GM21619 (cell line): ENCODE measurements at regions not wholly inside any gene's neighbourhood (a gene's known extent, or its start where the extent isn't known, plus 50 kb on each side); places are given as distances from the start of the nearest gene placed in this dataset.

Source experiments
- ATAC-seq: cut with Tn5 transposase; IDR thresholded peaks from one replicate; pipeline ENCODE4 v1.9.1; 2021; ENCODE audit not compliant: unreplicated experiment

GRCh38 chr13:89749888-89750287 is 1597.6 kb upstream of the MIR17HG start:
- ATAC-seq = no peak

DNA sequence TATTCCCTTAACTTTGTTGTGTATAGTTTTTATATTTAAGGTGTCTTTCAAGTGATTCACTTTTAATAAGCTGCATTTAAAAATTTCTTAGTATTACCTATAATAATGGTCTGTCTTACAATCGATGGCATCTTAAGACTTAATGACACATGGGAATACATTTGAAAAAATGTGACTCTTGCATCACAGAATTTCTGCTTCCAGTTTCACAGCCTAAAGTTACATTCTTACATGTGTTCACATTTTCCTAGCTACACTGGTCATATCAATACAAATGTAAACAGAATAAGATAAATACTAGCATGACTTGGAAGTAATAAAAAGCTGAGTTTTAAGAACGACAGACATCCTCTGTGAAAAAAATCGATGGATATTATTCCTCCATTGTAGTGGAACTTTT is 1597.1 kb upstream of the MIR17HG start:
- no peak for ATAC-seq

DNA sequence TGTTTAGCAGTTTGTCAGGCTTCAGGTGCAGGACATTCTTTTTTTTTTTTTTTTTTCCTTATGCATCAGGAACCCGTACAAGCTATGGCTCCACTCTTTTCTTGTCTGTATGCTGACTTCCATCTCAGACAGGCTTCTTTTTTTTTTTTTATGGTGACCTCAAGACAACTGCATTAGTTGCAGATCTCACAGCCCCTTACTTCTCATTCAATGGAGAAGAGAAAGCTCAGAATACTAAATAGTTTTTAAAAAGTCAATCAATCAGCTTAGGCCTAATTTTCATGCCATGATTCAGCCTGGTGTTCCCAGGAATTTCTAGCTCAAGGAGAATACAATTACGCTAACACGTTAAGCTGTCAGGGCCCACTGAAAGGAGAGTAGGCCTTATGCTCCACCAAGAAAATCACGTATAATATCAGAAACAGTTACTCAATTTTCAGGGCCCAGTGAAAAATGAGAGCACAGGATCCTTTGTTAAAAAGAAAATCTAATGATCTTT is 1596.0 kb upstream of the MIR17HG start:
- no peak for ATAC-seq

- no peak for ATAC-seq
Observed at GRCh38 chr13:89752394-89752793, 1595.1 kb upstream of the MIR17HG start.

GRCh38 chr13:89755729-89756492 is 1591.6 kb upstream of the MIR17HG start:
- ATAC-seq = peak; percentile 56

DNA sequence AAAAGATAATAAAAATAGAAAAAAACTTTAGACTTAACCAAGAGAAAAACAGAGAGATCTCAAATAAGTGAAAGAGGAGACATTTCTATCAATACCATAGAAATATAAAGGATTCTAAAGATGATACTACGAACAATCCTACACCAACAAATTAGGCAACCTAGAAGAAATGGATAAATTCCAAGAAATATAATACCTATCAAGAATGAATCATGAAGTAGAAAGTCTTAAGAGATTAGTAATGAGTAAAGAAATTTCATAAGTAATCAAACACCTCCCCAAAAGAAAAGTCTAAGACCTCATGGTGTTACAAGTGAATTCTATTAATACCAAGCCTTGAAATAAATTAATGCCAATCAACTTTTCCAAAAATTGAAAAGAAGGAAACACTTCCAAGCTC is 1584.5 kb upstream of the MIR17HG start:
- ATAC-seq = no peak

GRCh38 chr13:89783221-89783755 is 1564.2 kb upstream of the MIR17HG start:
- no peak for ATAC-seq

- ATAC-seq = no peak
Observed at GRCh38 chr13:89784161-89784809, 1563.2 kb upstream of the MIR17HG start.

DNA sequence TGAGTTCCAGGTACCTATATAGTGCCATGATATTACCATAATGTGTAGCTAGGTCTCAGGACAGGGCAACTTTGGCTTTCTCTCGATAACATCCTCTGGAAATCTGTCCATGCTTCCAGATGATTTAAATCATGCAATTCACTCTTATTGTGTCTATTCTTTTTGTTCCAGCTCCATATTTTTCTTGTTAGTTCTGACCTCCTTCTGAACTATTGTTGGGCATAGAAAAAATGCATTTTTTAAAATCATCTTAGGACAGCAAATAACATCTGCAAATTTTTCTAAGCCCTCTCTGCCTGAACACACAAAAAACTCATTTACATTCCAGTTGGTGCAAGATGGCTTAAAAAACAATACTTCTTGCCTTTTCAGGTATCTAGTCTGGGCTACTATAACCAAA is 1561.0 kb upstream of the MIR17HG start:
- no peak for ATAC-seq

- no peak for ATAC-seq
Observed at GRCh38 chr13:89790696-89791095, 1556.8 kb upstream of the MIR17HG start.

- ATAC-seq = no peak
Observed at GRCh38 chr13:89791971-89792630, 1555.4 kb upstream of the MIR17HG start.

DNA sequence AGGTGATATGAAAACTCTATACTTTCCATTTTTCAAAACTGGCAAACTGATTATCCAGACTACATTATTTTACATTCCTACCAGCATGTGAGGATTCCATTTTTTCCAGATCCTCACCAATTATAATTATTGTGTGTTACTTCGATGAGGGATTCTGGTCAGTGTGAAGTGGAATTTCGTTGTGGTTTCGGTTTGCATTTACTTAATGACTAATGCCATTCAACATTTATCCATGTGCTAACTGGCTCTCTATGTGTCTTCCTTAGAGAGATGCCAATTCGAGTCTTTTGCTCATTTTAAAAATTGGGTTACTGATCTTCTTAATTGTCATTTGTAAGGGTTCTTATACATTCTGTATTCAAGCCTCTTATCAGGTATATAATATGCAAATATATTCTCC is 1551.3 kb upstream of the MIR17HG start:
- no peak for ATAC-seq

DNA sequence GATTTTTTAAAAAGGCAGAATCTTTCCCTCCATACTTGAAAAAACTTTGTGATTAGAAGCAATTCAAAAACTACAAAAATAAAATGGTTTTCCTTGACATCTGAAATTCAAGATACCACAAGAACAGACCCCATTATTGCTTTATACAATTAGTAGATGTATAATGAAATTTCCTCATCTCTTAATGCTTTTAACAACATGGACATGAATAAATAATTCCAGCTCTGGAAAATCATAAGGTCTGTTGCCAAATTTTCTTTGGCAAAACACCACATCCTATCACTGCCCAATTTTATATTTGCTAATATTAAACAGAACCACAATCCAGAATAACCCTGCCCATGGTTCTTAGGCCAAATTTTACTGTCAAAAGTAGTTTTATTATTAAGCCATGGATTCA is 1543.6 kb upstream of the MIR17HG start:
- ATAC-seq = no peak

DNA sequence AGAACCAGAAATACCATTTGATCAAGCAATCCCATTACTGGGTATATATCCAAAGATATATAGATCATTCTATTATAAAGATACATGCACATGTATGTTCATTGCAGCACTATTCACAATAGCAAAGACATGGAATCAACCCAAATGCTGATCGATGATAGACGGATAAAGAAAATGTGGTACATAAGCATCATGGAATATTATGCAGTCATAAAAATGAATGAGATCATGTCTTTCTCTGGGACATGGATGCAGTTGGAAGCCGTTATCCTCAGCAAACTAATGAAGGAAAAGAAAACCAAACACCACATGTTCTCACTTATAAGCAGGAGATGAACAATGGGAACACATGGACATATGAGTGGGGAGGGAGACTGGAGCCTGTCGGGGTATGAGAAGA is 1540.9 kb upstream of the MIR17HG start:
- ATAC-seq = no peak

DNA sequence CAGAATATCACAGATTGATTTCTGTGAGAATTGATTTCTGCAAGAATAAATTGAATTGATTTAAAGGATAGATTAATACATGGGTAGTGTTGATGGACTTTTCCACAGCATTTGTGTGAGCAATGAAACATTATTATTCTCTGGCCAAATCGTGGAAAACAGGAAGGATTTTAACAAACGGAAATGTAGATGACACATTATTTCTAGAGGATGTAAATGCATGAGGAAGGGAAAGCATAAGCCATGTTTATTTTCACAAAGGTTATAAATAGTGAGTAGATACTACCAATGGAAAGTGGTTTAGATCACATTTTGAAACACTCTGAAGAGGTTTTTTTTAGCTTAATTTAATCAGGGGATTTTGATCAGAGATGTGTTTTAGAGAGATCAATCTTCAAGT is 1534.6 kb upstream of the MIR17HG start:
- ATAC-seq = no peak

DNA sequence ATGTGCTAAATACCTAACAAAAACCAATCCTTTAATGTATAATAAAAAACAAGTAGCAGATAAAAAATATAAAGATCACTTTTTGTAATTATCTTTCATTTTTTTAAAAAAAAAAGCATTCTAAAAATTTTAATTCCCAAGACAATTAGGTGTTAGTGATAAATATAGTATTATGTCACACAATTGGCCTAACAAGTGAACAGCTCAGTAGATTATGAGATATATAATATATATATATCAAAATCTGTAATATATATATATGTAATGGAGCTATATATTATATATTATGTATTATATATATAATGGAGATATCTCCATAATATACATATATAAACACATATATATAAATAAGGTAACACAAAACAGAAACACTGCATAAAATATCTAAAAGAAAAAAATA is 1531.1 kb upstream of the MIR17HG start:
- no peak for ATAC-seq

- ATAC-seq = no peak
Observed at GRCh38 chr13:89822467-89822866, 1525.0 kb upstream of the MIR17HG start.

DNA sequence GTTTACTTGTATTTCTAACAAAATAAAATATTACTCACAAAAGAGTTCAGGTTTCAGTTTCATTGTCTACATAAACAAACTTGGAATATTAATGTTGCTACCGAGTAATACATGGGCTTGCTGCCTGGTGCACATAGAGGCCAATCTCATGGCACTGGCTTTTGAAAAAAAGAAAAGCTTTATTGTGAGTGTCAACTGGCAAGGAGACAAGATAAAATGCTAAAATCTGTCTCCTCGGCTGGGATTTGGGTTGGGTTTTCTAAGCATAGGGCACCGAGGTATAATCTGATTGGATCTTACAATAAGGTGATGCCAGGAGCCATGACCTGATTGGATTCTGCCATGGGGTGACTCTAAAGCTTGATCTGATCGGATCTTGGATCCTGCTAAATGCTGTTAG is 1519.9 kb upstream of the MIR17HG start:
- ATAC-seq = no peak

- ATAC-seq = no peak
Observed at GRCh38 chr13:89828506-89828905, 1519.0 kb upstream of the MIR17HG start.

GRCh38 chr13:89831157-89831556 is 1516.3 kb upstream of the MIR17HG start:
- no peak for ATAC-seq

- ATAC-seq = no peak
Observed at GRCh38 chr13:89832827-89833226, 1514.7 kb upstream of the MIR17HG start.

DNA sequence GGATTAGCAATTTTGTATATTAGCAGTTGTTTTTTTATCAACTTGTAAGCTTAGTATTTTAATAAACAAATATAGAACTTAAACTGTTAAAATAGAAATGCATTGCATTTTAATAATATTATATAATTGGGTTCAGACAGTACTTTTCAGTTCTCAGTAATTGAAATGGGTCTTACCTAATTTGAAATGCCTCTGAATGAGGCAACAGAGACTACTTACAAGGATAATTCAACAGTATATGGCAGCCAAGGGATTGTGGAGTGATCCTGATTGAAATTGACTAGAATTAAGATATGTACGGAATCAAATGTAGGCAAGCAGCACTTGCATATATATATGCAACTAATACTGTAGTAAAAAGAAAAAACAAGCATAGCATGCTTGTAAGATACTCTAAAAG is 1503.9 kb upstream of the MIR17HG start:
- ATAC-seq = no peak
